GM12874 (cell line): ENCODE measurements at regions not wholly inside any gene's neighbourhood (a gene's known extent, or its start where the extent isn't known, plus 50 kb on each side); places are given as distances from the start of the nearest gene placed in this dataset.

Experiments
- TF ChIP-seq, protein P1 (sequence below): IDR thresholded peaks from 2 replicates; pipeline ENCODE4 v1.5.1; 2011; ENCODE audit warnings: low read depth, mild to moderate bottlenecking, control low read depth, low read length, moderate library complexity; ENCODE audit not compliant: insufficient read depth

DNA sequence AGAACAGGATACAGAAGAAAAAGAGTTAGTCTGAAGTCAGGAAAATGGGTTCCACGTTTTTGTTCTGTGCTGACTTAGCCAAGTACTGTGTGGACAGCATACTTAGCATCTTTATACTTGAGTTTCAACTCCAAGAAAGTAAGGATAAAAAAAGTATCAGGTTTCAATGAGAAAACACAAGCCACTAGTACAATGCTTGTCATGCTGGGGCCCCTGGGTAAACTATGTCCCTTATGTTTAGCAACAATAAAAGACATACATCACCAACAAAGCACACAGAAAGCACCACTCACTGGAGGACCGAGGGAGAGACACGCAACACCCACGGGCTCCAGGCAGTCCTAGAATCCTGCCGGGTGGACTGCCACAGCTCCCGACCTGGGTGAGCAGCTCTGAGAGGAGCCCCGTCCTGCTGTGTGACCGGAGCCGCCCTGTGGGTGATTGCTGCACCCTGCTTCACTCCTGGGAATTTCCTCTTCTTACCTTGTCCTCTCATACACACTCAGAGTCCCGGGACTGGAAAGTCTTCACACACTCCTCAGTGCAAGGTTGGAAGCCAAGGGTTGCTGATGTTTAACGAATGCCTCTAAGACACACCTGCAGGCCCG, 890.5 kb downstream of the BRD1 start:
- TF ChIP-seq, protein P1, sequence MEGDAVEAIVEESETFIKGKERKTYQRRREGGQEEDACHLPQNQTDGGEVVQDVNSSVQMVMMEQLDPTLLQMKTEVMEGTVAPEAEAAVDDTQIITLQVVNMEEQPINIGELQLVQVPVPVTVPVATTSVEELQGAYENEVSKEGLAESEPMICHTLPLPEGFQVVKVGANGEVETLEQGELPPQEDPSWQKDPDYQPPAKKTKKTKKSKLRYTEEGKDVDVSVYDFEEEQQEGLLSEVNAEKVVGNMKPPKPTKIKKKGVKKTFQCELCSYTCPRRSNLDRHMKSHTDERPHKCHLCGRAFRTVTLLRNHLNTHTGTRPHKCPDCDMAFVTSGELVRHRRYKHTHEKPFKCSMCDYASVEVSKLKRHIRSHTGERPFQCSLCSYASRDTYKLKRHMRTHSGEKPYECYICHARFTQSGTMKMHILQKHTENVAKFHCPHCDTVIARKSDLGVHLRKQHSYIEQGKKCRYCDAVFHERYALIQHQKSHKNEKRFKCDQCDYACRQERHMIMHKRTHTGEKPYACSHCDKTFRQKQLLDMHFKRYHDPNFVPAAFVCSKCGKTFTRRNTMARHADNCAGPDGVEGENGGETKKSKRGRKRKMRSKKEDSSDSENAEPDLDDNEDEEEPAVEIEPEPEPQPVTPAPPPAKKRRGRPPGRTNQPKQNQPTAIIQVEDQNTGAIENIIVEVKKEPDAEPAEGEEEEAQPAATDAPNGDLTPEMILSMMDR = no peak

DNA sequence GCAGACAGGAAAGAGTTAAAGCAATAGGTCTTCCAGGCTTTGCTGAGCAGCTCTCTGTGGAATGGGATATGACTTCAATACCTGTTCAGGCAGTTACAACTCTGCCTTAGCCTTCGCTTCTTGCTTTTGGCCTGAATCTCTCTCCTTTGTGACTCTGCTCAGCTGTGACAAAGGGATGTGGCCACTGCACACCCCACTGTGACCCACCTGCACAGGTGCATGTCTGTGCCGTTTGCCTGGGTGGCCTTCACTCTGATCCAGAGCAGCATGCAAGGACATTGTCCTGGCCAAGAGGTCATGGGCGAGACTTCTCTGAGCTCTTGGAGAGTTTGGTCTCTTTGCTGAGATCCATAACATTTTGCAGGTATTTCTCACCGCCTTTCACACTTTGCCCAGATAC, 891.3 kb downstream of the BRD1 start:
- TF ChIP-seq, protein P1 = no peak

DNA sequence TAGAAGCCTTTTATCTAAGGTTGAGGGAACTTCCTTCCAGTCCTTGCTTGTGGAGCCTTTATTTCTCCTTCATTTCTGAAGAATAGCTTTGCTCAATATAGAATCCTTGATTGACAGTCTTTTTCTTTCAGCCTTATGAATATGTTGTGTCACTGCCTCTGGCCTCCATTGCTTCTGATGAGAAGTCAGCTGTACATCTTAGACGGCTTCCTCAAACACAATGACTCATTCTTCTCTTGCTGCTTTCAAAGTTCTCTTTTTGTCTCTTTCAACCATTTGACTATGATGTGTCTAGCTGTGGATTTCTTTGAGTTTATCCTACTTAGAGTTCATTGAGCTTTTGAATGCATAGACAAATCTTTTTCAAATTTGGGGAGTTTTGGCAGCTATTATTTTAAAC, 893.2 kb downstream of the BRD1 start:
- TF ChIP-seq, protein P1 = no peak

DNA sequence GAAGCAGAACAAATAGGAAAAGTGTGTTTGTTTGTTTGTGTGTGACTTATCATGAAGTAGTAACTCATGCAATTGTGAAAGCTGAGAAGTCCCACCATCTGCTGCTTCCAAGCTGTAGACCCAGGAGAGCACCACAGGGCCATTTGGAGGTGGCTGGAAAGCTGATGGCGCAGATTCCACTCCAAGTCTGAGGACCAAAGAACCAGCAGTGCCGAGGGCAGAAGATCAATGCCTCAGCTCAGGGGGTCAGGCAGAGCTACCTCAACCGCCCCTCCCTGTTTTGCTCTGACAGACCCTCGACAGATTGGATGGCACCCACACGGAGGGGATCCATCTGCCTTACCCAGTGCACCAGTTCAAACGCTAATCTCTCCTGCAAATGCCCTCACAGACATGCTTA, 896.2 kb downstream of the BRD1 start:
- TF ChIP-seq, protein P1 = no peak

DNA sequence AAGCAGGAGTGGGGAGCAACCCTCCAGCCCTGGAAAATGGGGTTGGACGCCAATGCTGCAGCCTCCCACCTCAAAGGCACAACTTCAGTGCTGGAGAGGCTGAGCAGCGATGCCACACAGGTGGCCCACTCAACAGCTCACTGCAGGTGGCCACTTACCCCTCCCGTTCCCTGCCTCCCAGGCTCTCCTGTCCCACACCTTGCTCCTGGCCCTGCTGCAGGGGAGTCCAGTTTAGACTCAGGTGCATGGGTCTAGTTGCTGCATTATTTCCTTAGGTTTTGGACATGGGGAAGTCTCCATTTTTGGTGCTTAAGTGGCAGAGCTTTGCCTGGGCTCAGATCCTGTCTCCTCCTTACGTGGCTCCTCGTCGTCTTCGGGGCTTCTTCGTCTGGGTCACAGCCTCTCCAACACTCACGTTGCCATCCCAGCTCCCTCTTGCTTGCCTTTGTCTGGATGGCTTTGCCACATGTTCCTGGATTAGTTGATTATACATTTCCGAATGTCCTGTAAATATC, 898.3 kb downstream of the BRD1 start:
- TF ChIP-seq, protein P1 = no peak

DNA sequence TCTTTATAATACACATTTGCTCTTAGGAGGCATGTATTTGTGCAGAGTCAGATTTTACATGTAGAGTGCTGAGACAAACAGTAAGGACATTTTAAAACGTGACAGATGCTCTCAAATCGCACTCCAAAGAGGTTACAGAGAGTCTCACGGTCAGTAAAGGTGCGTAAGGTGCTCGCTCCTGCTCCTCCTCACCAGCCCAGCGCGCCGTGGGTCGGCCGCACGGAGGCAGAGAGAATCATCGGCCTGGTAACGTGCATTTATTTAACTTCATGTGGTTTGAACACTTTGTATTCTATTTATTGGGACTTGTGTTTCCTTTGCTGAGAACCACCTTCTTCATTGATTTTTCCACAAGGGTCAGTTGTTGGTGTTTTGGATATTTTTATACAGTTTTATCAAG, 900.1 kb downstream of the BRD1 start:
- TF ChIP-seq, protein P1 = no peak

DNA sequence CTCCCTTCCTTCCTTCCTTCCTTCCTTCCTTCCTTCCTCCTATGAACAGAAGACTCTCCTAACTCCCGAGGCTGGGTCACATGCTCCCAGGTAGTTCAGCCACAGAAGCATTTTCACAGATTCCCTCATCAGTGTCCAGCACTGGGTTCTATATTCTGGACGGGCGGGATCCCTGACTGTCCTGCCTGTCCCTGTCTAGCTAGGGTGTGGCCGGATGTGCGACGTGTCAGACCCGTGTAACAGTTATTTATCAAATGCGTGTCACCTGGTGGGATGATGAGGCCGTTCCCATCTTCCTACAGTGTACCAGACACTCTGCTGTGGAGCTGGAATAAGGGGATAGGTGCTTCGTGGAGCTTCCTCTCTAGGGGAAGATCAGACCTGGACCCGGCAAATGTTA, 901.0 kb downstream of the BRD1 start:
- TF ChIP-seq, protein P1 = no peak
